ENCODE measurements at regions not wholly inside any gene's neighbourhood (a gene's known extent, or its start where the extent isn't known, plus 50 kb on each side); places are given as distances from the start of the nearest gene placed in this dataset.

GRCh38 chr13:78875792-78876580, 217.0 kb upstream of the OBI1 start:
- H3K79me2 ChIP-seq (ENCODE audit: control insufficient read depth in 1 of 2, insufficient read depth in 2 of 2, low read length in 2 of 2) = no peaks in the 10 kb centered on the region
- H3K4me1 ChIP-seq (replicated peaks in 1 of 4; ENCODE audit: control insufficient read depth in 3 of 4, insufficient read depth in 4 of 4, low read length in 3 of 4) = no peaks in the 10 kb centered on the region
- WGBS, 2 experiments (ENCODE audit: extremely low coverage in 1 of 2, insufficient coverage in 1 of 2, insufficient read length in 1 of 2, insufficient replicate concordance in 2 of 2, low coverage in 1 of 2, low lambda C conversion rate in 2 of 2, missing lambda C conversion rate in 1 of 2) = 80% methylated on average over 11 of the region's 12 CpGs; no CpG with 5 or more reads in 1 of the 2 experiments
- H2BK120ac ChIP-seq (replicated peaks; ENCODE audit: low read depth, low read length) = no peak overlapping the region
- CTCF ChIA-PET (ENCODE audit: partially characterized antibody) = interaction anchor here (0.6 to 3.0 kb wide), 17 partner anchors 9 to 699 kb away, joined by 3 to 20 read pairs (median 3); no protein-coding TSS in a partner anchor
- H3K23ac ChIP-seq (ENCODE audit: insufficient read length) = no peak overlapping the region
- H3K4me3 ChIP-seq (ENCODE audit: extremely low read depth in 1 of 4, insufficient read depth in 2 of 4, low read depth in 3 of 4, low read length in 4 of 4) = no peak overlapping the region
- 0 out of 2 replicates have a peak overlapping the region, but pooled peaks have one; percentile 13 for H2AFZ ChIP-seq (ENCODE audit: low read length)
- H3K4me2 ChIP-seq (ENCODE audit: insufficient read depth in 1 of 2, low read depth in 2 of 2, low read length in 2 of 2) = no peak overlapping the region
- H2BK15ac ChIP-seq (ENCODE audit: low read length) = no peak overlapping the region
- no peak overlapping the region for H3K27ac ChIP-seq (ENCODE audit: low read depth, low read length)
- H2BK5ac ChIP-seq (ENCODE audit: low read depth, low read length) = no peak overlapping the region
- DNase-seq (ENCODE audit: low read depth in 1 of 2, low spot score in 2 of 2) = peak; percentile 7 to 59
- H3K79me1 ChIP-seq (ENCODE audit: low read depth, low read length) = no peaks in the 10 kb centered on the region
- no peak overlapping the region for H3K18ac ChIP-seq (ENCODE audit: extremely low read depth, low read length)
- no peak overlapping the region for H4K91ac ChIP-seq (replicated peaks; ENCODE audit: insufficient read length, low read length)
- no peaks in the 10 kb centered on the region for H3K27me3 ChIP-seq (replicated peaks in 1 of 4; ENCODE audit: control insufficient read depth in 3 of 4, extremely low read depth in 1 of 4, insufficient read depth in 3 of 4, low read length in 3 of 4)
- H3K4ac ChIP-seq (replicated peaks; ENCODE audit: insufficient read length, low read depth, low read length) = no peak overlapping the region
- H4K8ac ChIP-seq (ENCODE audit: extremely low read depth, insufficient read depth, low read length) = no peak overlapping the region; the same call in 1 of the 2 replicates
- 0 out of 4 replicates have a peak, but pooled peaks cover 0 to 2% of the 10 kb centered on the region in 2 experiments for H3K9me3 ChIP-seq (ENCODE audit: insufficient read depth in 2 of 2, low read depth in 1 of 2, low read length in 1 of 2)
- H3K14ac ChIP-seq (ENCODE audit: insufficient read length) = no peak overlapping the region
- no peaks in the 10 kb centered on the region for H4K20me1 ChIP-seq (replicated peaks in 1 of 2; ENCODE audit: control insufficient read depth in 1 of 2, insufficient read depth in 2 of 2, low read length in 2 of 2)
- POLR2A ChIA-PET (ENCODE audit: partially characterized antibody) = no interaction called here
- no peak for FAIRE-seq
- no peaks in the 10 kb centered on the region for H3K36me3 ChIP-seq (ENCODE audit: control insufficient read depth in 2 of 4, insufficient read depth in 4 of 4, low read length in 3 of 4)
- no peak overlapping the region for H2AK5ac ChIP-seq (ENCODE audit: low read depth, low read length)
- H2BK12ac ChIP-seq (ENCODE audit: low read depth, low read length) = no peak overlapping the region
- H2BK20ac ChIP-seq (ENCODE audit: low read length) = no peak overlapping the region
- H3K23me2 ChIP-seq (ENCODE audit: low read depth, low read length) = no peaks in the 10 kb centered on the region
- H3K9ac ChIP-seq (replicated peaks in 1 of 4; ENCODE audit: extremely low read depth in 1 of 4, low read depth in 3 of 4, low read length in 3 of 4) = no peak overlapping the region
- no peak overlapping the region for H4K5ac ChIP-seq (ENCODE audit: insufficient read length, low read depth, low read length)
- H3K56ac ChIP-seq (replicated peaks; ENCODE audit: insufficient read length, low read depth, low read length) = no peak overlapping the region
- TF ChIP-seq RAD21 (IDR thresholded peaks at IDR 0.05 in 1 of 2, conservative IDR thresholded peaks at IDR 0.05 in 1 of 2; ENCODE audit: low read depth in 2 of 2, low read length in 2 of 2) (peak; percentile 78 to 88), CTCF (IDR thresholded peaks at IDR 0.05; ENCODE audit: control extremely low read depth in 1 of 3, insufficient read depth in 1 of 3, low read depth in 1 of 3, low read length in 3 of 3) (peak; percentile 70 to 75 (median 72)), NRF1 (IDR thresholded peaks at IDR 0.05; ENCODE audit: low read depth, low read length) (no peak), E2F6 (IDR thresholded peaks at IDR 0.05) (no peak), SUZ12 (IDR thresholded peaks at IDR 0.05; ENCODE audit: low read length) (no peak), TBP (IDR thresholded peaks at IDR 0.05; ENCODE audit: low read depth, low read length) (no peak), POLR2AphosphoS5 (IDR thresholded peaks at IDR 0.05; ENCODE audit: low read depth, low read length) (no peak)

Data from H1 (cell line).